ENCODE measurements at regions not wholly inside any gene's neighbourhood (a gene's known extent, or its start where the extent isn't known, plus 50 kb on each side); places are given as distances from the start of the nearest gene placed in this dataset.

GRCh38 chr10:128470321-128470965 is 344.2 kb upstream of the MKI67 start:
- DNase-seq = no peak

GRCh38 chr10:128471151-128471550 is 344.9 kb upstream of the MKI67 start:
- DNase-seq = no peak

- DNase-seq = no peak
These were observed 346.0 kb upstream of the MKI67 start for GRCh38 chr10:128472196-128472595.

GRCh38 chr10:128473396-128473795 is 347.2 kb upstream of the MKI67 start:
- DNase-seq = no peak

- DNase-seq = peak; percentile 19
These were observed 347.7 kb upstream of the MKI67 start for GRCh38 chr10:128473911-128474310.

- no peak for DNase-seq
These were observed 348.3 kb upstream of the MKI67 start for GRCh38 chr10:128474571-128474970.

- no peak for DNase-seq
These were observed 349.6 kb upstream of the MKI67 start for GRCh38 chr10:128475686-128476367.

- no peak for DNase-seq
These were observed 350.1 kb upstream of the MKI67 start for GRCh38 chr10:128476368-128476725.

- no peak for DNase-seq
These were observed 350.6 kb upstream of the MKI67 start for GRCh38 chr10:128476845-128477244.

GRCh38 chr10:128480601-128481000 is 354.4 kb upstream of the MKI67 start:
- no peak for DNase-seq

GRCh38 chr10:128481152-128481840 is 355.1 kb upstream of the MKI67 start:
- no peak for DNase-seq

GRCh38 chr10:128482052-128482451 is 355.8 kb upstream of the MKI67 start:
- DNase-seq = no peak

GRCh38 chr10:128483216-128483615 is 357.0 kb upstream of the MKI67 start:
- DNase-seq = no peak

- DNase-seq = no peak
These were observed 357.8 kb upstream of the MKI67 start for GRCh38 chr10:128484041-128484440.

GRCh38 chr10:128485701-128486235 is 359.5 kb upstream of the MKI67 start:
- no peak for DNase-seq

GRCh38 chr10:128487517-128487916 is 361.3 kb upstream of the MKI67 start:
- DNase-seq = no peak

- no peak for DNase-seq
These were observed 363.4 kb upstream of the MKI67 start for GRCh38 chr10:128489324-128490247.

GRCh38 chr10:128491686-128492085 is 365.5 kb upstream of the MKI67 start:
- DNase-seq = no peak

- no peak for DNase-seq
These were observed 367.6 kb upstream of the MKI67 start for GRCh38 chr10:128493811-128494210.

GRCh38 chr10:128494665-128495064 is 368.4 kb upstream of the MKI67 start:
- DNase-seq = no peak

- DNase-seq = no peak
These were observed 371.6 kb upstream of the MKI67 start for GRCh38 chr10:128497660-128498377.

GRCh38 chr10:128498378-128498730 is 372.1 kb upstream of the MKI67 start:
- no peak for DNase-seq

Measured in occipital lobe (tissue), 1 donor.